ENCODE measurements at regions not wholly inside any gene's neighbourhood (a gene's known extent, or its start where the extent isn't known, plus 50 kb on each side); places are given as distances from the start of the nearest gene placed in this dataset.

DNA sequence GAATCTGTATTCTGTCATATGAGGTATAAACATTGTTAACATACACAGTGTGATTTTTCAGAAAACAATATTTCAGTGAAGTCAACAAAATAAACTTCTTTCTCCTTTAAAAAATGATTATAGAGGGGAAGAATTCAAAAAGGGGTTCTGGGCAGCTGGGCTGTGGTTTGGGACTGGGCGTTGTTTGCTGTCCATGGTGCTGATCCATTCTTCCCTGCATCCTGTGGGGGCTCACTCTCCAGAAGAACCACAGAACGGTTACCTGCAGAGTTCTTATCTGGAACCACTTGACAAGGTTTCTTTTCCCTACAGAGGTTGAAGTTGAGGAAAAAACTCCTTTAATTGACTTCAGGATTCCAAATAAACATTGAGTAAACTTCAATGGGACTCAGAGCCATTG is 1091.0 kb downstream of the CDH8 start:
- TF ChIP-seq CTCF (conservative IDR thresholded peaks at IDR 0.05; ENCODE audit: low read depth, low read length) (no peak), EZH2phosphoT487 (IDR thresholded peaks at IDR 0.05; ENCODE audit: borderline replicate concordance, low read length) (no peak)

All from PC-3 (cell line).